B cell (primary cell): ENCODE measurements at regions not wholly inside any gene's neighbourhood (a gene's known extent, or its start where the extent isn't known, plus 50 kb on each side); places are given as distances from the start of the nearest gene placed in this dataset.

Experiments
- EZH2 ChIP-seq: IDR thresholded peaks from 2 replicates; pipeline ENCODE4 v1.6.1; 2012; ENCODE audit warnings: borderline replicate concordance, low read depth, mild to moderate bottlenecking, moderate library complexity, low read length; ENCODE audit not compliant: insufficient read depth, poor library complexity, severe bottlenecking
- TF ChIP-seq, protein P1 (sequence below): fragments of 200-600 bp; IDR thresholded peaks from one replicate; pipeline ENCODE4 v1.8.0; 2022; ENCODE audit warnings: antibody characterized with exemption, mild to moderate bottlenecking

DNA sequence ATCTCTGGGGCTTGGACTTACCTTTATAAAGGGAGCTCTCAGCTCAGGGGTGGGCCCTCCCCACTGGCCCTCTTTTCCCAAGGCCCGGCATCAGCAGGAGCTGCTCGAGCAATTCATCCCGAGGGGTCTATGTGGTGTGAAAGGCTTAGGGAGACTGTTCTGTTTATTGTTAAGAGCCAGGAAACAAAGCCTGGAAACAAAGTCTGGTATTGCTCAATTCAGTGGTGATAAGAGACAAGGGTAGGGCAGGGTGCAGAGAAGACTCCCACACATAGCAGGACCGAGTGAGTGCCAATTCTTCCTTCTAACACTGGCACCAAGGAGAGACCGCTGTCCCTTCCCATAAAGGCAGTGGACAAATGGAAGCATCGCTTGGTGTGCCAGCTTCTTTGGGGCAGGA is 750.7 kb downstream of the KCNJ18 start:
- TF ChIP-seq, protein P1, sequence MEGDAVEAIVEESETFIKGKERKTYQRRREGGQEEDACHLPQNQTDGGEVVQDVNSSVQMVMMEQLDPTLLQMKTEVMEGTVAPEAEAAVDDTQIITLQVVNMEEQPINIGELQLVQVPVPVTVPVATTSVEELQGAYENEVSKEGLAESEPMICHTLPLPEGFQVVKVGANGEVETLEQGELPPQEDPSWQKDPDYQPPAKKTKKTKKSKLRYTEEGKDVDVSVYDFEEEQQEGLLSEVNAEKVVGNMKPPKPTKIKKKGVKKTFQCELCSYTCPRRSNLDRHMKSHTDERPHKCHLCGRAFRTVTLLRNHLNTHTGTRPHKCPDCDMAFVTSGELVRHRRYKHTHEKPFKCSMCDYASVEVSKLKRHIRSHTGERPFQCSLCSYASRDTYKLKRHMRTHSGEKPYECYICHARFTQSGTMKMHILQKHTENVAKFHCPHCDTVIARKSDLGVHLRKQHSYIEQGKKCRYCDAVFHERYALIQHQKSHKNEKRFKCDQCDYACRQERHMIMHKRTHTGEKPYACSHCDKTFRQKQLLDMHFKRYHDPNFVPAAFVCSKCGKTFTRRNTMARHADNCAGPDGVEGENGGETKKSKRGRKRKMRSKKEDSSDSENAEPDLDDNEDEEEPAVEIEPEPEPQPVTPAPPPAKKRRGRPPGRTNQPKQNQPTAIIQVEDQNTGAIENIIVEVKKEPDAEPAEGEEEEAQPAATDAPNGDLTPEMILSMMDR, result no peak
- TF ChIP-seq EZH2, result no peak
